ENCODE measurements at regions not wholly inside any gene's neighbourhood (a gene's known extent, or its start where the extent isn't known, plus 50 kb on each side); places are given as distances from the start of the nearest gene placed in this dataset.

DNA sequence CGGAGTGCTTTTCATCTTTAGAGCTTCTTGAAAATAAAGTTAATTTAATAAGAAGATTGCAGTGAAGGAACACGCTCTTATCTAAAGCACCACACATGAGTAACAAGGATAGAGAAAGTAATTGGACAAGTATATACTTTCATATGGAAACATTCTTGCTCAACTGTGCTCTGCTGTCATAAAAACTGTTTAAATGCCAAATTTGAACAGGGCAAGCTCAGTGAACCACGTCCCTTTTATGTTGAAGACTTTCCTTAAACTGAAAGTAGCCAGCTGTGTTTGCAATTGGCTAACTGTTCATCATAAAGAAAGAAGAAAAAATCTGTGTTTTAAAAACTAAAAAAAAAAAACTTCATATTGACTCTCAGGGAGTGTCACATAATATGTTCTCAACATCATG lies 1610.7 kb upstream of the C9orf72 start:
- TF ChIP-seq, protein P1, sequence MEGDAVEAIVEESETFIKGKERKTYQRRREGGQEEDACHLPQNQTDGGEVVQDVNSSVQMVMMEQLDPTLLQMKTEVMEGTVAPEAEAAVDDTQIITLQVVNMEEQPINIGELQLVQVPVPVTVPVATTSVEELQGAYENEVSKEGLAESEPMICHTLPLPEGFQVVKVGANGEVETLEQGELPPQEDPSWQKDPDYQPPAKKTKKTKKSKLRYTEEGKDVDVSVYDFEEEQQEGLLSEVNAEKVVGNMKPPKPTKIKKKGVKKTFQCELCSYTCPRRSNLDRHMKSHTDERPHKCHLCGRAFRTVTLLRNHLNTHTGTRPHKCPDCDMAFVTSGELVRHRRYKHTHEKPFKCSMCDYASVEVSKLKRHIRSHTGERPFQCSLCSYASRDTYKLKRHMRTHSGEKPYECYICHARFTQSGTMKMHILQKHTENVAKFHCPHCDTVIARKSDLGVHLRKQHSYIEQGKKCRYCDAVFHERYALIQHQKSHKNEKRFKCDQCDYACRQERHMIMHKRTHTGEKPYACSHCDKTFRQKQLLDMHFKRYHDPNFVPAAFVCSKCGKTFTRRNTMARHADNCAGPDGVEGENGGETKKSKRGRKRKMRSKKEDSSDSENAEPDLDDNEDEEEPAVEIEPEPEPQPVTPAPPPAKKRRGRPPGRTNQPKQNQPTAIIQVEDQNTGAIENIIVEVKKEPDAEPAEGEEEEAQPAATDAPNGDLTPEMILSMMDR (IDR thresholded peaks at IDR 0.05): no peak
- TF ChIP-seq EZH2 (IDR thresholded peaks at IDR 0.05): no peak

All from neural progenitor cell (in vitro differentiated cells).